ENCODE measurements at regions not wholly inside any gene's neighbourhood (a gene's known extent, or its start where the extent isn't known, plus 50 kb on each side); places are given as distances from the start of the nearest gene placed in this dataset.

DNA sequence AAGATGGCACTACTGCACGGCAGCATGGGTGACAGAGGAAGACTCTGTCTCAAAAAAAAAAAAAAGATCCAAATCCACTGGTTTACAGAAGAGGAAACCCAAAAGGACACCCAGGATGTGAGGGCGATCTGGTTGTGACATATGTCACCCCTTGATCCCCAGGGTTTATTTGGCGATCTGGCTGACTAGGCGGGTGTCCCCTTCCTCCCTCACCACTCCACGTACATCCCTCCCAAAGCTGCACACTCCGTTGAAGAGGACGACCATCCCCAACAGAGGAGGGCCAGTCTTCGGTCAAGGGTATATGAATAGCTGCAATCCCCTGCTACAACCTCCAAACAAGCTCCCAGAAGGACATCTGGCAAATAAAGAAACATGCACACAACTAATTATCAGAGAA lies 111.6 kb downstream of the HTR5A start:
- 71 to 72% methylated on average over 8 of the region's 8 CpGs for WGBS, 2 donors
- H3K9me3 ChIP-seq = peaks cover 0 to 16% (median 0%) of the 10 kb centered on the region in 3 donors

DNA sequence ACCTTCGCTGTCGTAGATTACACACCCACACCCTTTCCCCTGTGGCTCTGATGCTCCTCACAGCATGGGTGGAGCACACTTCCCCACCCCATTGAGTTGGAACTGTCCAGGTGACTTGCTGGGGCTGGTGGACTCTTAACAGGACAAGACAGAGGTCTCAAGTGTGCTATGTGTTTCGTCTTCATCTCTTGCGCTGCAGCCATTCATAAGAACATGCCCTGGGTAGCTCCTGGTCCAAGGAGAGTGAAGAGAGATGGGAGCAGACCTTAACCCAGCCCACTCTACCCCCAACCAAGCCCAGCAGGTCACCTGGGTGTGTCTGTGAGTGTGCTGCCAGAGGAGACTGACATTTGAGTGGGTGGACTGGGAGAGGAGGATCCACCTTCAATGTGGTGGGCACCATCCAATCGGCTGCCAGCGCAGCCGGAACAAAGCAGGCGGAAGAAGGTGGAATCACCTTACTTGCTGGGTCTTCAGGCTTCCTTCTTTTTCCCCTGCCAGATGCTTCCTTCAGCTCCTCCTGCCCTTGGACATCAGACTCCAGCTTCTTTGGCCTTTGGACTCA lies 112.4 kb downstream of the HTR5A start:
- DNase-seq (no peak), ATAC-seq (no peak)
- H3K4me1 ChIP-seq = no peaks in the 10 kb centered on the region
- H3K4me3 ChIP-seq = no peak overlapping the region
- H3K36me3 ChIP-seq (replicated peaks in 1 of 2; ENCODE audit: insufficient read depth in 1 of 2, low read depth in 2 of 2) = no peaks in the 10 kb centered on the region
- no peak overlapping the region for H3K27ac ChIP-seq
- no peaks in the 10 kb centered on the region for H3K27me3 ChIP-seq
- WGBS, 2 donors = 89 to 92% methylated on average over 8 of the region's 8 CpGs
- H3K9me3 ChIP-seq = peaks cover 0 to 16% (median 0%) of the 10 kb centered on the region in 3 donors
- TF ChIP-seq POLR2A (IDR thresholded peaks at IDR 0.05) = no peak
- intact Hi-C loops (cut with DNase I) = loop anchor here (10.0 kb wide), 1 partner anchor 268 kb away; no protein-coding TSS in a partner anchor

More for the DNA sequence above, 111.6 kb downstream of the HTR5A start:
- Histone ChIP-seq H3K27me3 (no peaks in the 10 kb centered on the region), H3K27ac (no peak overlapping the region), H3K4me1 (no peaks in the 10 kb centered on the region), H3K4me3 (no peak overlapping the region), H3K36me3 (replicated peaks in 1 of 2; ENCODE audit: insufficient read depth in 1 of 2, low read depth in 2 of 2) (no peaks in the 10 kb centered on the region)
- DNase-seq = no peak
- intact Hi-C loops (cut with DNase I) = loop anchor here (10.0 kb wide), 1 partner anchor 267 kb away; no protein-coding TSS in a partner anchor
- no peak for ATAC-seq
- TF ChIP-seq, protein P1, sequence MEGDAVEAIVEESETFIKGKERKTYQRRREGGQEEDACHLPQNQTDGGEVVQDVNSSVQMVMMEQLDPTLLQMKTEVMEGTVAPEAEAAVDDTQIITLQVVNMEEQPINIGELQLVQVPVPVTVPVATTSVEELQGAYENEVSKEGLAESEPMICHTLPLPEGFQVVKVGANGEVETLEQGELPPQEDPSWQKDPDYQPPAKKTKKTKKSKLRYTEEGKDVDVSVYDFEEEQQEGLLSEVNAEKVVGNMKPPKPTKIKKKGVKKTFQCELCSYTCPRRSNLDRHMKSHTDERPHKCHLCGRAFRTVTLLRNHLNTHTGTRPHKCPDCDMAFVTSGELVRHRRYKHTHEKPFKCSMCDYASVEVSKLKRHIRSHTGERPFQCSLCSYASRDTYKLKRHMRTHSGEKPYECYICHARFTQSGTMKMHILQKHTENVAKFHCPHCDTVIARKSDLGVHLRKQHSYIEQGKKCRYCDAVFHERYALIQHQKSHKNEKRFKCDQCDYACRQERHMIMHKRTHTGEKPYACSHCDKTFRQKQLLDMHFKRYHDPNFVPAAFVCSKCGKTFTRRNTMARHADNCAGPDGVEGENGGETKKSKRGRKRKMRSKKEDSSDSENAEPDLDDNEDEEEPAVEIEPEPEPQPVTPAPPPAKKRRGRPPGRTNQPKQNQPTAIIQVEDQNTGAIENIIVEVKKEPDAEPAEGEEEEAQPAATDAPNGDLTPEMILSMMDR (IDR thresholded peaks at IDR 0.05) = no peak
- TF ChIP-seq POLR2A (IDR thresholded peaks at IDR 0.05) = no peak

DNA sequence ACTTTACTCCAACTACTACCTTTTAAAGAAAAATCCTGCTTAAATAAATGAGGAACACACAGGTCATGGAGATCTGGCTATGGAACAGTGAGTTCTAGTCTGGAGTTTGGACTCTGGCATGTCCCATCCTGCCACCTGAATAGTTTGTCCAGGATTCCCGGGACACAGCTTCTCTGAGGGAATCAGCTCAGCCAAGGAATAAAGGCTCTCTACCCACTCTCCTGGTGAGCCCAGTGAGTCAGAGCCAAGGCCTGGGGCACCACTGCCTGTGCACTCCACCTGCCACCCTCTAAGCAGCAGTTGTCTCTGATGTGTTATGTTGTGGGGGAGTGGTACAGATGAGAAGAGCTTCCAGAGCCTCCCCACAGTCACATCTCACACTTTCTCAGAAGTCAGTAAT lies 113.5 kb downstream of the HTR5A start:
- DNase-seq (no peak), ATAC-seq (no peak)
- Histone ChIP-seq H3K36me3 (replicated peaks in 1 of 2; ENCODE audit: insufficient read depth in 1 of 2, low read depth in 2 of 2) (no peaks in the 10 kb centered on the region), H3K9me3 (peaks cover 0 to 16% (median 0%) of the 10 kb centered on the region in 3 donors), H3K27ac (no peak overlapping the region), H3K4me3 (no peak overlapping the region), H3K27me3 (no peaks in the 10 kb centered on the region), H3K4me1 (no peaks in the 10 kb centered on the region)
- 65 to 73% methylated on average over 1 of the region's 1 CpG for WGBS, 2 donors
- TF ChIP-seq, protein P1 (IDR thresholded peaks at IDR 0.05) = no peak
- TF ChIP-seq POLR2A (IDR thresholded peaks at IDR 0.05) = no peak
- intact Hi-C loops (cut with DNase I) = loop anchor here (10.0 kb wide), 1 partner anchor 269 kb away; no protein-coding TSS in a partner anchor

DNA sequence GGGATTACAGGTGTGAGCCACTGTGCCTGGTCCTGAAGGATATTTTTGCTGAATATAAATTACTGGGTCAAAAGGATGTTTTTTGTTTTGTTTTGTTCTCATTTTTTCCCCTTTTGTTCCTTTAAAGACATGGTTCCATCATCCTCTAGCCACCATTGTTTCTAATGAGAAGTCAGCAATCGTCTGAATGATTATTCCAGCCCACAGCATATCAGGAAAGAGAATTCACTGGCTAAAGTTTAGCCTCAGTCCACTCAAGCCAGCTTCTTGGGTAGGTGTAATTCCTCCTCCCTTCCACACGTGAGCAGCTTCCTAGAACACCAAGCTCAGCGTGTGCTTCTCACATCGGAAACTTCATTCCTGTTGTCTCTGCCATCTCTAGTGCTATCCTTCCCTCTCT lies 112.8 kb upstream of the INSIG1 start:
- ATAC-seq = no peak
- H3K27me3 ChIP-seq = no peaks in the 10 kb centered on the region
- H3K9me3 ChIP-seq = peaks cover 0 to 16% (median 0%) of the 10 kb centered on the region in 3 donors
- H3K4me1 ChIP-seq = no peaks in the 10 kb centered on the region
- H3K27ac ChIP-seq = no peak overlapping the region
- H3K4me3 ChIP-seq = no peak overlapping the region
- DNase-seq = no peak
- TF ChIP-seq, protein P1 (IDR thresholded peaks at IDR 0.05) = no peak
- no peak for TF ChIP-seq POLR2A (IDR thresholded peaks at IDR 0.05)
- WGBS, 2 donors = 54 to 74% methylated on average over 4 of the region's 4 CpGs
- intact Hi-C loops (cut with DNase I) = loop anchor here (10.0 kb wide), 1 partner anchor 270 kb away; no protein-coding TSS in a partner anchor
- no peaks in the 10 kb centered on the region for H3K36me3 ChIP-seq (replicated peaks in 1 of 2; ENCODE audit: insufficient read depth in 1 of 2, low read depth in 2 of 2)

DNA sequence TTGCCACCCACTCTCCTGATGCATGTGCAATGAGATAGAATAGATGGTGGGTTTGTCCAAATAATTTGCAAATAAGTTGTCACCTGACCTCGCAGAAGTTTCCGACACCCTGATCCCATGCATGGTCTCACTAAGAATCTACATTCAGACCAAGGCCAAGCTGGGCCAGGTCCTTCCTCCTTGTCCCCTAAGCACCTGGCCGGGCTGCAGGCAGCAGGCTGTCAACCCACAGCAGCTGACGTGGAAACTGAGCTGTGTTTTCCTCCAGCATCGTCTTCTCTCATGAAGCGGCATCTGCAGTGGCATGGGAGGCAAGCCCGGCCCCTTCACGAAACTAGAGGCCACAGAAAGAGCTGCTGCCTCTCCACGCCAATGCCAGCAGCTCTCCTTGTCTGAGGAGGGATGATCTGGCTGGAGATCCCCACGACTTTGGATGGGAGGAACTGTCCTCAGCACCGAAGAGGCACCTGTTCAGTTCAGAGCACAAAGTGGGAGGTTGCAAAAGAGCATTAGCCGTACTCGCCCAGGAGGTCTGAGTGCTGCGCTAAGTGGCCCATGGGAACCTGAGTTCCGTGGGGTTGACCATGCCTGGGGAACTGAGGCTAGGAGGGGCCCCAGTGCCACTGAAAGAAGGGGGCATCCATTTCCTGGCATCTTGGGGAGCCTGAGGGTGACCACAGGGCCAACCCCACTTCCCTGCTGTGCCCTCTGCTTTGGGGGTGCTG lies 110.5 kb upstream of the INSIG1 start:
- WGBS, 2 donors = 83 to 93% methylated on average over 9 to 15 of the region's 15 CpGs
- H3K27ac ChIP-seq = no peak overlapping the region
- no peak for ATAC-seq
- intact Hi-C loops (cut with DNase I) = loop anchor here (10.0 kb wide), 1 partner anchor 272 kb away; no protein-coding TSS in a partner anchor
- H3K36me3 ChIP-seq (replicated peaks in 1 of 2; ENCODE audit: insufficient read depth in 1 of 2, low read depth in 2 of 2) = no peaks in the 10 kb centered on the region
- H3K4me1 ChIP-seq = peaks cover 6% of the 10 kb centered on the region
- H3K9me3 ChIP-seq = peaks cover 0 to 16% (median 0%) of the 10 kb centered on the region in 3 donors
- no peak for DNase-seq
- no peak for TF ChIP-seq POLR2A (IDR thresholded peaks at IDR 0.05)
- TF ChIP-seq, protein P1 (IDR thresholded peaks at IDR 0.05) = no peak
- no peak overlapping the region for H3K4me3 ChIP-seq
- no peaks in the 10 kb centered on the region for H3K27me3 ChIP-seq

All from body of pancreas (tissue), 4 donors.